GM19397 (cell line): ENCODE measurements at regions not wholly inside any gene's neighbourhood (a gene's known extent, or its start where the extent isn't known, plus 50 kb on each side); places are given as distances from the start of the nearest gene placed in this dataset.

Source experiments
- ATAC-seq: cut with Tn5 transposase; IDR thresholded peaks from one replicate; pipeline ENCODE4 v1.9.1; 2021; ENCODE audit warnings: mild to moderate bottlenecking, moderate library complexity; ENCODE audit not compliant: unreplicated experiment

DNA sequence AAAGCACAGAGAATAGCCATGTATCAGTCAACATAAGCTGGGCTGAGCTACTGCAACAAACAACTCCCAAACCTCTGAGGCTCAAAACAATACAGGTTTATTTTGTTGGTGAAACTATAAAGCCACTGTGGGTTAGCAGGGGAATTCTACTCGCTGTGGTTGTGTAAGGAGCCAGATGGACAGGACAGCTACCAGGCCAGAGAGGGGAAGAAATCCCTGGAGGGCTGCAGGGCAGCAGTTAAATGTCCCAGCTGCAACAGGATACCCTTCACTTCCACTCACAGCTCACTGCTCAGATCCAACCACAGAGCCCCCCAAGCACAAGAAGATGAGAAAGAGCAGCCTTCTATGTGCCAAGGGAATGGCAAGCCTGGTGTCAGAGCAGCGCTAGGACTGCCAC is 245.9 kb upstream of the RAB6C start:
- ATAC-seq = no peak

GRCh38 chr2:129734343-129735034 is 245.0 kb upstream of the RAB6C start:
- no peak for ATAC-seq

DNA sequence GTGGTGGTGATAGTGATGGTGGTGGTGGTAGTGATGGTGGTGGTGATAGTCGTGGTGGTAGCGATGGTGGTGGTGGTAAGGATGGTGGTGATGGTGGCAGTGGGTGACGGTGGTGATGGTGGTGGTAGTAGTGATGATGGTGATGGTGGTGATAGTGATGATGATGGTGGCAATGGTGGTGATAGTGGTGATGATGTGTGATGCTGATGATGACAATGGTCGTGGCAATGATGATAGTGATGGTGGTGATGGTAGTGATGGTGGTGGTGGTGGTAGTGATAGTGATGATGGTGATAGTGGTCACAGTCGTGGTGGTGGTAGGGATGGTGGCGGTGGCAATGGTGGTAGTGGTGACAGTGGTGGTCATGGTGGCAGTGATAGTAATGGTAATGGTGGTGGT is 243.9 kb upstream of the RAB6C start:
- no peak for ATAC-seq

GRCh38 chr2:129737660-129738527 is 241.6 kb upstream of the RAB6C start:
- no peak for ATAC-seq

DNA sequence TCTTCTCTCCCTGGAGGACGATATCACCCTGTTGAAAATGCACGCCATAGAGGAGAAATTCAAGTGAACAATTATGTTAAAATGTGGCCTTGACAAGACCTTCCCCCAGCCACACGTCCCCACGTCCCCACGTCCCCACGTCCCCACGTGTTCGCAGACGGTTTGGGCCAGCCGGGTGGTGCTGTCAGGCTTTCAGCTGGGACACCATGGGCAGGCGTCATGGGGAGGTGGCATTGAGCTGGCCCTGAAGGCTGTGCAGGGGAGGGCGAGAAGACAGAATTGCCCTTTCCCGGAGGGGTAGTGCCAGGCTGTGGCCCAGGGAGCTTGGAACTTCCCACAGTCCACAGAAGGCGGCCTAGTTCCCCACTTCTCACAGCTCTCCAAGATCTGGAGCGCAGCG is 240.7 kb upstream of the RAB6C start:
- ATAC-seq = no peak

DNA sequence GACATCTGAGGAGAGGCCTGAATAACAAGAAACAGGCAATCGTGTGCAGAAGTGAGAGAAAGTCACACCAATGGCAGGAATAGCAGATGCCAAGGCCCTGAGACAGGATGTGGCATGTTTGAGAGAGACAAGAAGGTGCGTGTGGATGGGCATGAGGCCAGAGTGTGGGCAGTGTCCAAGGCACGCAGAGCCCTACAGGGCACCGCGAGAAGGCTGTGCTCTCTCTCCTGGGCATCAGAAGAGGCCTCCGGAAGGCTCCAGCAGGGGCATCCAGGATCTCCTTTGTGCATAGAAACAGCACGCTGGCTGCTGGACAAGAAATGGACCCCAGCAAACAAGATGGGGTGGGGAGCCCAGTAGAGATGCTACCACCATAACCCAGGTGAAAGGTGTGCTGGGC is 239.0 kb upstream of the RAB6C start:
- no peak for ATAC-seq

DNA sequence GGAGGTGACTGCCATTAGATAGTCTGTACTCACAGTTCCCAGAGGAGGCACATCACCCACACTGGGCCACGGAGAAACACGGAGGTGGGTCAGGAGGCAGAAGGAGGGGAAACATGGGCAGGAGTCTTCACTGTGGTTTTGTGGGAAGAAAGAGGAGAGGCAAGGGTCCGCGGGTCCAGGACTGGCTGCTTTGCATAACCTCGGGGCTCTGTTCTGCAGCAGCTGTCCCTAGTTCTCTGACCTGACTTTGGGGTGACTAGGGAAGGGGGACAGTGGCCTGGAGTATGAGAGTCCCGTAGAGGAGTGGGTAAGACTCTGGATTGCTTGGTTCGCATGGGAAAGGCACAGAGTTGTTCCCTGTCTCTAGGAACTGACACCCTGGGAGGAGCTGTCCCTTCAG is 238.3 kb upstream of the RAB6C start:
- no peak for ATAC-seq

- no peak for ATAC-seq
These were observed 237.8 kb upstream of the RAB6C start for GRCh38 chr2:129741623-129742022.

- ATAC-seq = no peak
These were observed 236.9 kb upstream of the RAB6C start for GRCh38 chr2:129742415-129743180.

DNA sequence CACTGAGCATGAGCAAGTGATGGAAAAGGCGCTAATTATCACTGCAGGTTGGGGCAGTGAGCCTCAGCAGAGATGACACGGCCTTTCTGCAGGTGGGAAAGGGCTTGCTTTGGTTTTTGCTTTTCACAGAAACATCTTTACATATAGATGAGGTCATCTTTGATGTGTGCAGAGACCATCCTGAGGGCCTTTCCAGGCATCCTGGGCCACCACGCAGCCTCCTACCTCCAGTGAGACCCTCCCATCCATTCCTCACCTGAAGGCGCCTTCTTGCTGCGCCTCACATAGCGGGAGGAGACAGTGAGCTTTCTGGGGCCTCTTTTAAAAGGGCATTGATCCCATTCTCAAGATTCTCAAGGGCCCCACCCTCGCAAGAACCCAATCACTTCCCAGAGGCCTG is 235.3 kb upstream of the RAB6C start:
- no peak for ATAC-seq

DNA sequence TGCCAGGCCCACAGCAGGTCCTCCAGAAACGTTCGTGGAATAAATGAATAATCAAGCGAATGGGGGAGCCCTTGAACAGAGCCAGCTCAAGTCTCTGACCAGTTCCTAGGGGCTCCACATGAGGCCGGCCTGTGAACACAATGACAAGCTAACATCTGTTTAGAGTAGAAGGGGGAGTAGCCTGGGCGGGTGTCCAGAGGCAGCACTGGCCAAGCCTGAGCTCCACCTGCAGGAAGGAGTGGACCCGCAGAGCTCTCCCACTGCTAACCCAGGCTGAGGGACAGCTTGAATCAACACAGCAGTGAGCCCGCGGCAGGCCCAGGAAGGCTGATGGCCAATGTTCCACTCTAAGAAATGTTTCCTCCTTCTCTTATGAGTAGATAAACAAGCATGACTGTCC is 234.8 kb upstream of the RAB6C start:
- ATAC-seq = no peak

- no peak for ATAC-seq
These were observed 231.9 kb upstream of the RAB6C start for GRCh38 chr2:129747500-129748125.

DNA sequence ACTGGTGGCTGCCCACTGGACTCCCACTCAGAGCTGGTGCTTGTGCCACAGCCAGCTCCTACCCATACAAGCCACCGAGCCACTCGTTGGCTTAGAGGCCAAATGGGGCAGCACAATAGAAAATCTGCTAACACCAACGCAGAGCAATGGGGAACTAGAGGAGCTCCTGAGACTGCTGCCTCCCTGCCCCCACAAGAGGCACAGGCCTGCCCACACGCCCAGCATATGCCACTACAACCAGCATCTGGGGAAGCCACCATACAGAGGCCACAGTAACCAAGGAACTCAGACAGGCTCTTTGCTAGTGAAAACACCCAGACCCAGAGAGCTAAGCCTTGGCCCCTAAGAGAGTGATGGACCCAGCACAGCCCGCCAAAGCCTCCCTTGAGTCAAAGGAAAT is 231.2 kb upstream of the RAB6C start:
- no peak for ATAC-seq

DNA sequence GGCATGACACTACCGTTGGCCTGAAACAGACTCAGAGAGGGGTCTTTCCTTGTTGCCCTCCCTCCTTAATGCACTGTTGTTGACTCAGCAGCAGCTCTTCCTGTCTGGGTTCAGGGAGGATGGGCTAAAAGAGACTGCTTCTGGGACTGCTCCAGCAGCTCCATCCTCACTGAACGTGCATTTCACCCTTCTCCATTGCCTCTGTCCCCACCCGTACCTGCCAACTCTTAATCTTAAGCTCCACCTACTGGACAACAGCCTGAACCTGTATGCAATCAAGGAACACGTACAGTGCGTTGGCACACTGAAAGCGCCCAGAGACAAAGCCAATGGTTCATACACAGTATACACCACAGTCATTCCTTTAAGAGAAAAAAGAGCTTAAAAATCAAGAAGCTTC is 230.8 kb upstream of the RAB6C start:
- no peak for ATAC-seq

DNA sequence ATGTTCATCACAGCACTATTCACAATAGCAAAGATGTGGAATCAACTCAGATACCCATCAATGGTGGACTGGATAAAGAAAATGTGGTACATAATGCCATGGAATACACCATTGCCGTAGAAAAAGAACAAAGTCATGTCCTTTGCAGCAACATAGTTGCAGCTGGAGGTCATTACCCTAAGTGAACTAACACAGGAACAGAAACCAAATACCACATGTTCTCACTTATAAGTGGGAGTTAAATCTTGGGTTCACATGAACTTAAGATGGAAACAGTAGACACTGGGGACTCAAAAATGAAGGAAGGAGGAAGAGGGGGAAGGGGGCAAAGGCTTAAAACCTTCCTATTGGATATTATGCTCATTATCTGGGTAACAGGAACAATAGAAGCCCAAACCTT is 228.1 kb upstream of the RAB6C start:
- ATAC-seq = no peak

DNA sequence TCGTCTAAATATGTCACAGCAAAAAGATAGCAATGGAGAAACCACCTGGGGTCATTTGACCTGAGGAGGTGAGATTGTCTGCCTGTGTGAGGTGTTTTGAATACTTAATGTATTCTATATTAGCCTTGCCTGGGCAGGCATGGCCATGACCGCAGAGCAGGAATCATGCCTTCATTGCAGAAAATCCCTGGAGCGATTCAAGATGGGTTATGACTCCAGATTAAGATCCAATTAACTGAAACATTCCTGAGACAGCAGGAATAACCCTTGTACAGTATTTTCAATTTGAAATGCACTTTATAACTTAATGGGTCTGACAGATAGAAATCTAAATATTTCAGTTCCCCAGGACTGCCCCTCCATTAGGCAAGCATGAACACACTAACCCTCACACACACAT is 227.3 kb upstream of the RAB6C start:
- ATAC-seq = no peak

- no peak for ATAC-seq
These were observed 226.8 kb upstream of the RAB6C start for GRCh38 chr2:129752686-129753085.

DNA sequence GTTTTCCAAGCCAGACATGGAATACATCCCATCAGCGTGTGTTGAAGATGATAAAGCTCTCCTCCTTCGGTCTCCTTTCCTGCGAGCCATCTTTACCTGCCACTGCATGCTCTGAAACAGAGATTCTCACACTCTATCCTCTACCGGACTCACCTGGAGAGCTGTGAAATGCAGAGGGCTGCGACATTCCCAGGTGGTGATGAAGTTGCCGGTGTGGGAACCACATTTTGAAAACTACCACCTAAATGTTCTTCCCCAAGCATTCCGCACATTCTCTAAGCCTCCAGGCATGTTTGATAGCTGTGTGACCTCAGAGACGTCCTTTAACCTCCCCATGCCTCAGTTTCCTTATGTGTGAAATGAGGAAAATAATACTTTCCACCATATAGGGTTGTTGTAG is 226.2 kb upstream of the RAB6C start:
- ATAC-seq = no peak

GRCh38 chr2:129754421-129754820 is 225.0 kb upstream of the RAB6C start:
- ATAC-seq = no peak

GRCh38 chr2:129754831-129755230 is 224.6 kb upstream of the RAB6C start:
- ATAC-seq = no peak

GRCh38 chr2:129755786-129756185 is 223.7 kb upstream of the RAB6C start:
- ATAC-seq = no peak
